Muscle of leg (tissue), 3 donors: ENCODE measurements at regions not wholly inside any gene's neighbourhood (a gene's known extent, or its start where the extent isn't known, plus 50 kb on each side); places are given as distances from the start of the nearest gene placed in this dataset.

Experiments used
- DNase-seq: peaks from one replicate; pipeline ENCODE4 v3.0.0; 2013
- H3K27ac ChIP-seq: one replicate; pipeline ENCODE4 v1.5.1; 2013; ENCODE audit warnings: mild to moderate bottlenecking, low read length, control low read depth
- H3K27me3 ChIP-seq: one replicate; pipeline ENCODE4 v1.6.1; 2013; ENCODE audit warnings: low read length; ENCODE audit not compliant: control insufficient read depth, insufficient read depth
- H3K36me3 ChIP-seq: one replicate; pipeline ENCODE4 v1.6.1; 2013; ENCODE audit warnings: low read length; ENCODE audit not compliant: control insufficient read depth, insufficient read depth
- H3K4me1 ChIP-seq: one replicate; pipeline ENCODE4 v1.6.1; 2013; ENCODE audit warnings: low read length; ENCODE audit not compliant: control insufficient read depth, insufficient read depth
- H3K4me3 ChIP-seq: one replicate; pipeline ENCODE4 v1.5.1; 2013; ENCODE audit warnings: low read length, control low read depth
- H3K9me3 ChIP-seq: replicated peaks from 2 replicates; pipeline ENCODE4 v1.6.1; 2013; ENCODE audit warnings: low read depth, low read length; ENCODE audit not compliant: control insufficient read depth
- WGBS: methylation state at CpG from one replicate; pipeline ENCODE4 v1.1.5; 2013; ENCODE audit warnings: missing lambda C conversion rate; ENCODE audit not compliant: insufficient coverage; 5-methylcytosine and 5-hydroxymethylcytosine counted together

DNA sequence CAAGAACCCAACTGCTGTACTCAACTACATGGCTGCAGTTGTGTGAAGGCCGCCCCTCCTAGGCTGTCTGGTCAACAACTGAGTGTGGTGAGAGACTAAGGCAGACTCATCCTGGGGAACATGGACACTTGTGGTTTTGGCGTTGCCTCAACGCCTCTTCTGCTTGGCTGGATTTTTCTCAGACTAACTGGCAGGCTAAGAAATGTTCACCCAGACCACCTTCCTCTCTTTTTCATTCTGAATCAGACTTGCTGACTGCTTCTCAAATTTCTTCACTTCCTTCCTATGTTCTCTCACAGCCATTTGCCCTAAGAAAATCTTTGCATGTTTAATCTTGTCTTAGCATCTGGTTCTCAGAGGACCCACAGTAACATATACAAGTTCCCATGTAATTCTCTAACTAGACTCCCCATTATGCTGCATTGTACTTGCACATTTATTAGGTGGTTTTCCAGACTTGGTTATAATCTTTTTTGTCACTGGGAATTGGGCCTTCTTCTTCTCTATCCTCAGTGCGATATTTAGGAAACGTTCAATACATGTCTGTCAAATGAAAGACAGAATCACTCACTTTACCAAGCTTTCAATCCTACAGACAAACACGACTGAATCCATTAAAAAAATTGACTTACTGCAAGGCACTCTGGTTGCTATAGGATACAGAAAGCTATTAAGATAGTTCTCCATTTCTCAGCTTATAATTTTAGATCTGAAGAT is 327.6 kb downstream of the CCER1 start:
- H3K4me1 ChIP-seq, result no peaks in the 10 kb centered on the region
- DNase-seq, result no peak
- no peak overlapping the region for H3K27ac ChIP-seq
- H3K27me3 ChIP-seq, result no peaks in the 10 kb centered on the region
- no peaks in the 10 kb centered on the region for H3K9me3 ChIP-seq
- H3K4me3 ChIP-seq, result no peak overlapping the region
- no peaks in the 10 kb centered on the region for H3K36me3 ChIP-seq
- WGBS, result 92% methylated on average over 3 of the region's 6 CpGs

DNA sequence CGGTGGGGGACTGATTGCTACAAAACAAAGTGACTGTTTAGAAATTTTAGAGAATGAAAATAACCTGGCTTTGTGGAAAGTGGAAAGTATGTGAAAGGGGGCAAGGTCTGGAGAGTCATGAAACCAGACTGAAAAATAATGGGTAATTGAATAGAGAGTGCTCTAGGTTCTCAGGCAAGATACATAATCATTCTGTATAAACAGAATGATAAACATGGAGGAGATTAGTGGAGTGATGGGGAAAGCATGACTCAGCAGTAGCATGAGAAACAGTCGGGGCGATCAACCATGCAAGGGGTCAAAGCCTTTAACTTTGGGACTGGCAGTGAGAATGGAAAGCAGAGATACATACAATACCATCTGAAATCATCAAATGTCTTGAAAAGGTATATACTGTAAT is 332.5 kb downstream of the CCER1 start:
- H3K4me1 ChIP-seq, result no peaks in the 10 kb centered on the region
- no peak overlapping the region for H3K27ac ChIP-seq
- no peaks in the 10 kb centered on the region for H3K36me3 ChIP-seq
- H3K27me3 ChIP-seq, result no peaks in the 10 kb centered on the region
- no peak for DNase-seq
- no peak overlapping the region for H3K4me3 ChIP-seq
- WGBS, result 100% methylated on average over 1 of the region's 3 CpGs
- H3K9me3 ChIP-seq, result no peaks in the 10 kb centered on the region

DNA sequence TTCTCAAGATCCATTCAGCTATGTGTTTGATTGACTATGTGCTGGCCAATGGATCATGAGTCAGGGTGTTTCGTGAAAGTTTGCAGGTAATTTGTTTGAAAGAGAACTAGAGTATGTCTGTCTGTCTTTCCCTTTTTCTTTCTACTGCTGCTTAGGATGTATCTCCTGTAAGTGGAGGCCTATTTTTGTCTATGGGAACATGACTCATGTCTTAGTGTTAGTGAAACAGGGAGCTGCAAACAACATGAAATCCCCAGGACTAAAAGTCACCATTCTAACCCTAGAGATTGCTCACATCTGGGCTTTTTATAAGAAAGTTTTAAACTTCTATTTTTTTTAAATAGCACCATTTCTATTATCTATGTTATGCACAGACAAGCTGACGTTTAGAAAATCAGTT is 333.0 kb downstream of the CCER1 start:
- H3K4me1 ChIP-seq, result no peaks in the 10 kb centered on the region
- no peaks in the 10 kb centered on the region for H3K9me3 ChIP-seq
- no peaks in the 10 kb centered on the region for H3K36me3 ChIP-seq
- no peaks in the 10 kb centered on the region for H3K27me3 ChIP-seq
- no peak for DNase-seq
- no peak overlapping the region for H3K4me3 ChIP-seq
- H3K27ac ChIP-seq, result no peak overlapping the region
- 100% methylated on average over 1 of the region's 2 CpGs for WGBS

- Histone ChIP-seq H3K36me3 (no peaks in the 10 kb centered on the region), H3K9me3 (no peaks in the 10 kb centered on the region), H3K27me3 (no peaks in the 10 kb centered on the region), H3K27ac (no peak overlapping the region), H3K4me3 (no peak overlapping the region), H3K4me1 (no peaks in the 10 kb centered on the region)
- DNase-seq, result no peak
- no CpG with 5 or more reads among the region's 2 CpGs for WGBS
These were observed 335.0 kb downstream of the CCER1 start for GRCh38 chr12:90619943-90620342.

GRCh38 chr12:90618586-90618985 is 336.4 kb downstream of the CCER1 start:
- H3K4me3 ChIP-seq, result no peak overlapping the region
- H3K36me3 ChIP-seq, result no peaks in the 10 kb centered on the region
- H3K27ac ChIP-seq, result no peak overlapping the region
- no peaks in the 10 kb centered on the region for H3K27me3 ChIP-seq
- H3K9me3 ChIP-seq, result no peaks in the 10 kb centered on the region
- no peaks in the 10 kb centered on the region for H3K4me1 ChIP-seq
- peak; percentile 74 for DNase-seq

- Histone ChIP-seq H3K9me3 (no peaks in the 10 kb centered on the region), H3K4me3 (no peak overlapping the region), H3K36me3 (no peaks in the 10 kb centered on the region), H3K4me1 (no peaks in the 10 kb centered on the region), H3K27me3 (no peaks in the 10 kb centered on the region), H3K27ac (no peak overlapping the region)
- no peak for DNase-seq
These were observed 343.1 kb downstream of the CCER1 start for GRCh38 chr12:90611891-90612290.

DNA sequence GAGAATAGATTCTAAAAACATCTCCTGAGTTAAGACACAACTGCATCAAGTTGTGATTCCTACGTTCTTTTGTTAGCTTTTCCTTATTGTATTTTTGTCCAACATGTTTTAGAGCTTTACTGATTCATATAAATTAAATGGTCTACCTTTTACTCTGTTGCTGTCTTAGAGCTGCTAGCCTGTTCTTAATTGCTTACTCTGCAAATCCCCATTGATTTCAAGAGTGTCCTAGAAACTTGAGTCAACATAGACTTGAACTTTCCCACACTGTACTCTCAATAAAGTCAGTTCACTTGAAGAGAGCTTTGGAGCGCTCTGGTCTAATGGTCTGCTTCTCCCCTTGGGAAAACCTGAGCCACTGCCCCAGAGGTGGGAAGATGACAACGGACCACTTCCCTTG is 343.9 kb downstream of the CCER1 start:
- no peak overlapping the region for H3K4me3 ChIP-seq
- WGBS, result 72% methylated on average over 2 of the region's 3 CpGs
- H3K9me3 ChIP-seq, result no peaks in the 10 kb centered on the region
- no peak overlapping the region for H3K27ac ChIP-seq
- DNase-seq, result no peak
- no peaks in the 10 kb centered on the region for H3K36me3 ChIP-seq
- no peaks in the 10 kb centered on the region for H3K4me1 ChIP-seq
- no peaks in the 10 kb centered on the region for H3K27me3 ChIP-seq

- no peaks in the 10 kb centered on the region for H3K9me3 ChIP-seq
- H3K27ac ChIP-seq, result no peak overlapping the region
- no peaks in the 10 kb centered on the region for H3K27me3 ChIP-seq
- no CpG with 5 or more reads among the region's 2 CpGs for WGBS
- no peak overlapping the region for H3K4me3 ChIP-seq
- no peaks in the 10 kb centered on the region for H3K4me1 ChIP-seq
- DNase-seq, result no peak
- no peaks in the 10 kb centered on the region for H3K36me3 ChIP-seq
These were observed 361.2 kb downstream of the CCER1 start for GRCh38 chr12:90593596-90594295.

DNA sequence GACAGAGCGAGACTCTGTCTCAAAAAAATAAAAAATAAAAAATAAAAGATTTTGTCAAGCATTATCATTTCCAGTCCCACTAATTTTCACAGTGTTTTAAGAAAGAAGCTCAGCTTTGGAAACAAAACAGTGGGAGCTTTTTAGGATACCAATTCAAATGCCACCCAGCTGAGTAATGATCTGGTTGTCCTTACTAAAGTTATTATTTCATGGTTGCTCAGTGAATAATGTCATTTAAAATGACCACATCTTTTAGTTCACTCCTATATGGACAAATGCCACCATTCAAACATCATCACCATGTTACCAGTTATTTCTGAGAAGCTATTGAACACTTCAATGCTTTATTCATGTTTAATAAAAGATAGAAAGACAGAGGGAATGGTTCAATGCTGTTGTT is 365.0 kb downstream of the CCER1 start:
- DNase-seq, result peak; percentile 35
- Histone ChIP-seq H3K27ac (no peak overlapping the region), H3K4me1 (no peaks in the 10 kb centered on the region), H3K36me3 (no peaks in the 10 kb centered on the region), H3K4me3 (no peak overlapping the region), H3K9me3 (no peaks in the 10 kb centered on the region), H3K27me3 (no peaks in the 10 kb centered on the region)
- no CpG with 5 or more reads among the region's 1 CpG for WGBS

DNA sequence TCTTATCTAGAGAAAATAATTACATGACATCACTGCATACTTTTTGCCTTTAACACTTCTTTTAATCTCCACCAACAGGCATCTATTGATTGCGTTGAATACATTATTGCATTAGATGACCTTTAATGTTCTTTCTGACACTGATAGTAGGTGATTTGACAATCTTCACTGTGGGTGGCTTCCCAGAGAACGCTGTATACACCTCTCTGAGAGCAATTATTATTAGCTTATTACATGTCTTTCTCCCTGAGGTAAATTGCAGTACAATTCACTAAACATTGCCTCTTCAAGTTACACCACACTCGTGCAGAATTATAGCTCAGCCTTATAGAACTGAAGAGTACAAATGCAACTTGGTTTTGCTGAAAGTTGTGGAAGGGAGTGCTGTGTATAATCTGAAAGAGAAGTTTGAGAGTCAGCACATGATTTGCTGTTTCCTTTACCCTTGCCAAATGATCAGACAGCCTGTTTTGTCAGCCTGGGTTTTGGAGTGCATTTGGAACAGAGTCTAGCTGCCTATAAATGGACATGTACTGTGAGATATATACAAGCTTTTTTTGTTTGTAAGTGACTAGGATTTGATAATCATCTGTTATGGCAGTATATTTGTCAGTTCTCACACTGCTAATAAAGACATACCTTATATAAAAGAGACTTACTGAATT is 369.2 kb downstream of the CCER1 start:
- WGBS, result no CpG with 5 or more reads among the region's 3 CpGs
- Histone ChIP-seq H3K4me3 (no peak overlapping the region), H3K4me1 (no peaks in the 10 kb centered on the region), H3K36me3 (no peaks in the 10 kb centered on the region), H3K27ac (no peak overlapping the region), H3K9me3 (no peaks in the 10 kb centered on the region), H3K27me3 (no peaks in the 10 kb centered on the region)
- peak; percentile 14 for DNase-seq
